BLaER1 treated with 17β-estradiol and CSF1 and Interleukin-3, amounts not matched to agents 10 nM and 100 nM (cell line): ENCODE measurements at regions not wholly inside any gene's neighbourhood (a gene's known extent, or its start where the extent isn't known, plus 50 kb on each side); places are given as distances from the start of the nearest gene placed in this dataset.
A peak's percentile ranks its signal among the peaks of the same experiment; 100 is the strongest.
"Not testable (repeated sequence)": the region's sequence is repeated elsewhere in the genome, so short reads cannot be mapped to it uniquely, and the experiment has no call there.

Source experiments
- H3K27ac ChIP-seq, 11 experiments: shearing (Covaris generic); formaldehyde crosslinking; 2 replicates each; pipeline ENCODE4 v1.8.1; 2022
- H3K27me3 ChIP-seq, 11 experiments: shearing (Covaris generic); formaldehyde crosslinking; 2 replicates each; pipeline ENCODE4 v1.8.1; 2022
- H3K36me3 ChIP-seq, 11 experiments: shearing (Covaris generic); formaldehyde crosslinking; 2 replicates each; pipeline ENCODE4 v1.8.1; 2022
- H3K4me1 ChIP-seq, 10 experiments: shearing (Covaris generic); formaldehyde crosslinking; 2 replicates each; pipeline ENCODE4 v1.8.1; 2022
- H3K4me2 ChIP-seq, 11 experiments: shearing (Covaris generic); formaldehyde crosslinking; 2 replicates each; pipeline ENCODE4 v1.8.1; 2022
- H3K4me3 ChIP-seq, 10 experiments: shearing (Covaris generic); formaldehyde crosslinking; 2 replicates each; pipeline ENCODE4 v1.8.1; 2022
- H3K9ac ChIP-seq, 11 experiments: shearing (Covaris generic); formaldehyde crosslinking; 2 replicates each; pipeline ENCODE4 v1.8.1; 2022
- H3K9me3 ChIP-seq, 11 experiments: shearing (Covaris generic); formaldehyde crosslinking; replicated peaks in 1 of 11; 2 replicates each; pipeline ENCODE4 v1.8.1; 2022
- H4K20me1 ChIP-seq, 11 experiments: shearing (Covaris generic); formaldehyde crosslinking; 2 replicates each; pipeline ENCODE4 v1.8.1; 2022
- Cebpa-rat ChIP-seq, 11 experiments: shearing (Covaris generic); IDR thresholded peaks; 2 replicates each; pipeline ENCODE4 v1.8.1; 2022

- Histone ChIP-seq H3K36me3 (no peaks in the 10 kb centered on the region), H3K9ac (no peak overlapping the region), H3K9me3 (no peaks in the 10 kb centered on the region), H3K27ac (no peak overlapping the region), H3K27me3 (peaks cover 0 to 6% (median 0%) of the 10 kb centered on the region in 11 experiments; a peak in 4 of 22 replicates), H3K4me1 (peaks cover 2 to 14% (median 7%) of the 10 kb centered on the region in 10 experiments; a peak in 16 of 20 replicates), H3K4me3 (no peak overlapping the region), H4K20me1 (no peaks in the 10 kb centered on the region), H3K4me2 (no peak overlapping the region)
- no peak for TF ChIP-seq Cebpa-rat (IDR thresholded peaks at IDR 0.05)
These were observed 60.9 kb upstream of the TOP1 start for GRCh38 chr20:40967700-40968099.

DNA sequence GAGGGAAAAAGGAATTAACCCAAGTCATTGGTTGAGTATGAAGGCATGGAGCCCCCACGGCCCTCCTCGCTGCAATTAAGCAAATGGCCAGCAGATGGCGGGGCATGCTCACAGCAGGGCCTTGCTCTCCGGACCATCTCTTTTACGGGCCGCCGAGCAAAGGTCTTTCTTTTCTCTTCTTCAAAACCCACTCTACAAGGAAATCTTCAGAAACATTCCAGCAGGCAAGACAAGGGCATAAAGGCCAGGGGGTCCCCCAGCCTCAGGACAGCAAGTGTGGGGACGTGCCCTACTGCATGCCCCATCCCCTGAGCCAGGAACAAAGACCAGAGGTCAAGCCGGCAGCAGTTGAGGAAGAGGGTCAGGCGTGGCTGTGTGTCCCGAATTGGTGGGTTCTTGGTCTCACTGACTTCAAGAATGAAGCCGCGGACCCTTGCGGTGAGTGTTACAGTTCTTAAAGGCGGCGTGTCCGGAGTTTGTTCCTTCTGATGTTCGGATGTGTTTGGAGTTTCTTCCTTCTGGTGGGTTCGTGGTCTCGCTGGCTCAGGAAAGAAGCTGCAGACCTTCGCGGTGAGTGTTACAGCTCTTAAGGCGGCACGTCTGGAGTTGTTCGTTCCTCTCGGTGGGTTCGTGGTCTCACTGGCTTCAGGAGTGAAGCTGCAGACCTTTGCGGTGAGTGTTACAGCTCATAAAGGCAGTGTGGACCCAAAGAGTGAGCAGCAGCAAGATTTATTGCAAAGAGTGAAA, 59.6 kb upstream of the TOP1 start:
- not testable (repeated sequence) for H3K27ac ChIP-seq, H3K9me3 ChIP-seq, H3K27me3 ChIP-seq, H3K36me3 ChIP-seq, H4K20me1 ChIP-seq
- Histone ChIP-seq H3K4me2 (peak overlapping the region; percentile 83 to 97 (median 91)), H3K9ac (peak overlapping the region in 9 of 11 experiments; percentile 45 to 65 (median 59); a peak in 19 of 22 replicates), H3K4me3 (peak overlapping the region; percentile 46 to 67 (median 58)), H3K4me1 (peaks cover 0 to 12% (median 6%) of the 10 kb centered on the region in 10 experiments; a peak in 9 of 20 replicates)

DNA sequence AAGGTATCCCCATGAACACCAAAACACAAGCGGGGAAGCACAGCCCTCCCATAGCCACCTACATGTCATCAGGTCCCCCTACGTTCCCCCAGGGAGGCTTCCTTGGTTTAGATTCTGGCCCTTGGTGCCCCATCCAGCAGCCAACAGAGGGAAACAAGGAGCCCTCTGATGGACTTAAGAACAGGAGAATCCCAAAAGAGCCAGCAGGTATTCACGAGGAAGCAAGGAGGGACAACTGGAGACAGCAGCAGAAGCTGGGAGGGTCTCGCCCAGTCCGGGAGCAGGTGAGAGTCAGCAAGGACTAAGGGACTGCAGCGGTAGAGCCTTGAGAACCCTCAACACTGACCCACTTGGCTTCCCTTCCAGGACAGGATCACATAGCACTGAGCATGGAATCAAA, 58.4 kb upstream of the TOP1 start:
- Histone ChIP-seq H3K9ac (no peak overlapping the region), H3K9me3 (no peaks in the 10 kb centered on the region), H3K4me1 (peaks cover 0 to 12% (median 6%) of the 10 kb centered on the region in 10 experiments; a peak in 9 of 20 replicates), H3K4me3 (no peak overlapping the region), H3K36me3 (no peaks in the 10 kb centered on the region), H3K4me2 (no peak overlapping the region), H4K20me1 (no peaks in the 10 kb centered on the region), H3K27me3 (peaks cover 0 to 6% (median 0%) of the 10 kb centered on the region in 11 experiments; a peak in 4 of 22 replicates), H3K27ac (no peak overlapping the region)
- no peak for TF ChIP-seq Cebpa-rat (IDR thresholded peaks at IDR 0.05)

DNA sequence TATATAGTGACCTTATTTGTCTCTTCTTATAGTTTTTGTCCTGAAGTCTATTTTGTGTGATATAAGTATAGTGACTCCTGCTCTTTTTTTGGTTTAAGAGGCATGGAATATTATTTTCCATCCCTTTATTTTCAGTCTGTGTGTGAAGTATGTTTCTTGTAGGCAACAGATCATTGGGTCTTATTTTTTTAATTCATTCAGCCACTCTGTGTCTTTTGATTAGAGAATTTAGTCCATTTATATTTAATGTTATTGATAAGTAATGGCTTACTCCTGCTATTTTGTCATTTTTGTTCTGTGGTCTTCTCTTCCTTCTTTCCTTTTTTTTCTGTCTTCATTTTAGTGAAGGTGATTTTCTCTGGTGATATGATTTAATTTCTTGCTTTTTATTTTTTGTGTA, 51.4 kb upstream of the TOP1 start:
- H3K36me3 ChIP-seq: 0 out of 22 replicates have a peak, but pooled peaks cover 0 to 4% (median 0%) of the 10 kb centered on the region in 11 experiments

GRCh38 chr20:40978761-40979160, 49.9 kb upstream of the TOP1 start:
- no peaks in the 10 kb centered on the region for H3K27me3 ChIP-seq
- no peaks in the 10 kb centered on the region for H4K20me1 ChIP-seq
- 0 out of 22 replicates have a peak, but pooled peaks cover 0 to 4% (median 0%) of the 10 kb centered on the region in 11 experiments for H3K36me3 ChIP-seq
- no peak overlapping the region for H3K9ac ChIP-seq
- peaks cover 0 to 28% (median 19%) of the 10 kb centered on the region in 10 experiments; a peak in 19 of 20 replicates for H3K4me1 ChIP-seq
- H3K27ac ChIP-seq: no peak overlapping the region
- H3K9me3 ChIP-seq: peaks cover 31 to 45% (median 37%) of the 10 kb centered on the region in 11 experiments
- TF ChIP-seq Cebpa-rat (IDR thresholded peaks at IDR 0.05): no peak
- H3K4me2 ChIP-seq: no peak overlapping the region
- H3K4me3 ChIP-seq: no peak overlapping the region

More for the DNA sequence above, 51.4 kb upstream of the TOP1 start:
- no peaks in the 10 kb centered on the region for H4K20me1 ChIP-seq
- H3K4me3 ChIP-seq: no peak overlapping the region
- peaks cover 31 to 45% (median 37%) of the 10 kb centered on the region in 11 experiments for H3K9me3 ChIP-seq
- peaks cover 0 to 18% (median 12%) of the 10 kb centered on the region in 10 experiments; a peak in 18 of 20 replicates for H3K4me1 ChIP-seq
- H3K27ac ChIP-seq: no peak overlapping the region
- no peak for TF ChIP-seq Cebpa-rat (IDR thresholded peaks at IDR 0.05)
- no peak overlapping the region for H3K9ac ChIP-seq
- no peak overlapping the region for H3K4me2 ChIP-seq
- no peaks in the 10 kb centered on the region for H3K27me3 ChIP-seq
